GM23248 (cell line): ENCODE measurements at regions not wholly inside any gene's neighbourhood (a gene's known extent, or its start where the extent isn't known, plus 50 kb on each side); places are given as distances from the start of the nearest gene placed in this dataset.

ENCODE experiments used
- DNase-seq: peaks from one replicate; pipeline ENCODE4 v3.0.0-alpha.2; 2015
- H2AFZ ChIP-seq: fragments of 200-600 bp; sonication (generic); 2 replicates; pipeline ENCODE4 v1.6.1; 2016; ENCODE audit warnings: antibody characterized with exemption
- H3F3A ChIP-seq: fragments of 200-600 bp; sonication (generic); 2 replicates; pipeline ENCODE4 v1.6.1; 2016; ENCODE audit warnings: mild to moderate bottlenecking, antibody characterized with exemption, mixed run types; ENCODE audit not compliant: insufficient read depth
- H3K27ac ChIP-seq: fragments of 200-600 bp; sonication (generic); 2 replicates; pipeline ENCODE4 v1.5.1; 2016; ENCODE audit warnings: mild to moderate bottlenecking
- H3K27me3 ChIP-seq: fragments of 200-600 bp; sonication (generic); replicated peaks from 2 replicates; pipeline ENCODE4 v1.6.1; 2016; ENCODE audit warnings: mild to moderate bottlenecking; ENCODE audit not compliant: insufficient read depth
- H3K36me3 ChIP-seq: fragments of 200-600 bp; sonication (generic); 2 replicates; pipeline ENCODE4 v1.6.1; 2016; ENCODE audit warnings: low read depth, mild to moderate bottlenecking
- H3K4me1 ChIP-seq: fragments of 200-600 bp; sonication (generic); 2 replicates; pipeline ENCODE4 v1.6.1; 2016; ENCODE audit warnings: mild to moderate bottlenecking; ENCODE audit not compliant: insufficient read depth
- H3K4me2 ChIP-seq: fragments of 200-600 bp; sonication (generic); one replicate; pipeline ENCODE4 v1.6.1; 2016; ENCODE audit warnings: mild to moderate bottlenecking; ENCODE audit not compliant: unreplicated experiment
- H3K4me3 ChIP-seq: fragments of 200-600 bp; sonication (generic); 2 replicates; pipeline ENCODE4 v1.5.1; 2016; ENCODE audit warnings: mild to moderate bottlenecking
- H3K79me2 ChIP-seq: fragments of 200-600 bp; sonication (generic); 2 replicates; pipeline ENCODE4 v1.6.1; 2016; ENCODE audit warnings: mild to moderate bottlenecking; ENCODE audit not compliant: insufficient read depth
- H3K9ac ChIP-seq: fragments of 200-600 bp; sonication (generic); 2 replicates; pipeline ENCODE4 v1.6.1; 2016; ENCODE audit warnings: mild to moderate bottlenecking
- H3K9me2 ChIP-seq: fragments of 200-600 bp; sonication (generic); 2 replicates; pipeline ENCODE4 v1.6.1; 2016; ENCODE audit warnings: mixed run types, mild to moderate bottlenecking, moderate library complexity; ENCODE audit not compliant: insufficient read depth
- H3K9me3 ChIP-seq: fragments of 200-600 bp; sonication (generic); one replicate; pipeline ENCODE4 v1.6.1; 2017; ENCODE audit warnings: low read depth
- H4K20me1 ChIP-seq: fragments of 200-600 bp; sonication (generic); 2 replicates; pipeline ENCODE4 v1.6.0; 2016; ENCODE audit not compliant: insufficient read depth
- EZH2 ChIP-seq: fragments of 200-600 bp; sonication (generic); IDR thresholded peaks from 2 replicates; pipeline ENCODE4 v1.6.1; 2018; ENCODE audit warnings: antibody characterized with exemption, mild to moderate bottlenecking; ENCODE audit not compliant: insufficient read depth, poor library complexity, severe bottlenecking
- EZH2phosphoT487 ChIP-seq: fragments of 200-600 bp; sonication (generic); IDR thresholded peaks from 2 replicates; pipeline ENCODE4 v1.6.1; 2018; ENCODE audit warnings: antibody characterized with exemption, moderate library complexity, mild to moderate bottlenecking, low read depth; ENCODE audit not compliant: insufficient read depth
- WGBS, 2 experiments: methylation state at CpG; one replicate each; pipeline ENCODE4 v1.1.6; 2015 to 2017; ENCODE audit warnings: low lambda C conversion rate in 2 of 2, low coverage in 1 of 2; ENCODE audit errors: missing lambda C conversion rate in 2 of 2; 5-methylcytosine and 5-hydroxymethylcytosine counted together
- in situ Hi-C: fragments of 300-500 bp; cut with MboI; formaldehyde crosslinking; loops from 2 replicates; pipeline ENCODE4 v1.15.0; 2020

- Histone ChIP-seq H3K4me2 (no peak overlapping the region), H3K9ac (no peak overlapping the region), H3K36me3 (no peaks in the 10 kb centered on the region), H3K4me3 (no peak overlapping the region), H3K9me2 (no peaks in the 10 kb centered on the region), H2AFZ (no peak overlapping the region), H3K27me3 (no peaks in the 10 kb centered on the region), H3K79me2 (no peaks in the 10 kb centered on the region), H3K27ac (no peak overlapping the region), H3F3A (no peaks in the 10 kb centered on the region), H3K4me1 (no peaks in the 10 kb centered on the region), H3K9me3 (no peaks in the 10 kb centered on the region), H4K20me1 (no peaks in the 10 kb centered on the region)
- in situ Hi-C loops: no loop called here
- no peak for TF ChIP-seq EZH2phosphoT487
- no peak for TF ChIP-seq EZH2
- WGBS, 2 experiments: 15 to 18% methylated on average over 3 of the region's 3 CpGs
- DNase-seq: no peak
Observed at GRCh38 chr4:18213576-18214198, 192.1 kb upstream of the LCORL start.

- in situ Hi-C loops: no loop called here
- Histone ChIP-seq H3K36me3 (no peaks in the 10 kb centered on the region), H3K27me3 (no peaks in the 10 kb centered on the region), H3K9me2 (no peaks in the 10 kb centered on the region), H3K79me2 (no peaks in the 10 kb centered on the region), H3K9ac (no peak overlapping the region), H4K20me1 (no peaks in the 10 kb centered on the region), H2AFZ (no peak overlapping the region), H3K4me1 (no peaks in the 10 kb centered on the region), H3K9me3 (no peaks in the 10 kb centered on the region), H3F3A (no peaks in the 10 kb centered on the region), H3K27ac (no peak overlapping the region), H3K4me2 (no peak overlapping the region), H3K4me3 (no peak overlapping the region)
- no peak for TF ChIP-seq EZH2phosphoT487
- TF ChIP-seq EZH2: no peak
- no peak for DNase-seq
Observed at GRCh38 chr4:18209448-18209847, 187.9 kb upstream of the LCORL start.

GRCh38 chr4:18203966-18204365 is 182.4 kb upstream of the LCORL start:
- no peak overlapping the region for H3K4me2 ChIP-seq
- 1 to 5% methylated on average over 3 of the region's 3 CpGs for WGBS, 2 experiments
- in situ Hi-C loops: no loop called here

GRCh38 chr4:18202486-18202885 is 180.9 kb upstream of the LCORL start:
- H3K36me3 ChIP-seq: no peaks in the 10 kb centered on the region
- no peak for TF ChIP-seq EZH2
- TF ChIP-seq EZH2phosphoT487: no peak
- no peaks in the 10 kb centered on the region for H3K79me2 ChIP-seq
- no peak overlapping the region for H2AFZ ChIP-seq
- H3K4me1 ChIP-seq: no peaks in the 10 kb centered on the region
- no peak for DNase-seq
- no peak overlapping the region for H3K9ac ChIP-seq
- no peaks in the 10 kb centered on the region for H4K20me1 ChIP-seq
- H3F3A ChIP-seq: no peaks in the 10 kb centered on the region
- no peak overlapping the region for H3K4me2 ChIP-seq
- no peaks in the 10 kb centered on the region for H3K9me3 ChIP-seq
- no peaks in the 10 kb centered on the region for H3K27me3 ChIP-seq
- H3K9me2 ChIP-seq: no peaks in the 10 kb centered on the region
- no peak overlapping the region for H3K27ac ChIP-seq
- in situ Hi-C loops: no loop called here
- 19 to 26% methylated on average over 7 of the region's 7 CpGs for WGBS, 2 experiments
- no peak overlapping the region for H3K4me3 ChIP-seq

More at GRCh38 chr4:18203966-18204365, 182.4 kb upstream of the LCORL start:
- H2AFZ ChIP-seq: no peak overlapping the region
- TF ChIP-seq EZH2phosphoT487 (no peak), EZH2 (no peak)
- no peak for DNase-seq
- no peaks in the 10 kb centered on the region for H3K79me2 ChIP-seq
- H4K20me1 ChIP-seq: no peaks in the 10 kb centered on the region
- no peaks in the 10 kb centered on the region for H3F3A ChIP-seq
- H3K4me3 ChIP-seq: no peak overlapping the region
- no peaks in the 10 kb centered on the region for H3K9me2 ChIP-seq
- no peaks in the 10 kb centered on the region for H3K27me3 ChIP-seq
- no peak overlapping the region for H3K9ac ChIP-seq
- H3K27ac ChIP-seq: no peak overlapping the region
- H3K36me3 ChIP-seq: no peaks in the 10 kb centered on the region
- no peaks in the 10 kb centered on the region for H3K4me1 ChIP-seq
- no peaks in the 10 kb centered on the region for H3K9me3 ChIP-seq

GRCh38 chr4:18201885-18202284 is 180.3 kb upstream of the LCORL start:
- no peaks in the 10 kb centered on the region for H3K36me3 ChIP-seq
- no peaks in the 10 kb centered on the region for H3F3A ChIP-seq
- H3K4me3 ChIP-seq: no peak overlapping the region
- in situ Hi-C loops: no loop called here
- no peaks in the 10 kb centered on the region for H3K4me1 ChIP-seq
- no peak overlapping the region for H2AFZ ChIP-seq
- TF ChIP-seq EZH2phosphoT487 (no peak), EZH2 (no peak)
- H3K79me2 ChIP-seq: no peaks in the 10 kb centered on the region
- no peak overlapping the region for H3K4me2 ChIP-seq
- H3K9me2 ChIP-seq: no peaks in the 10 kb centered on the region
- H4K20me1 ChIP-seq: no peaks in the 10 kb centered on the region
- no peak for DNase-seq
- H3K9ac ChIP-seq: no peak overlapping the region
- 41 to 50% methylated on average over 3 of the region's 3 CpGs for WGBS, 2 experiments
- H3K27ac ChIP-seq: no peak overlapping the region
- H3K27me3 ChIP-seq: no peaks in the 10 kb centered on the region
- no peaks in the 10 kb centered on the region for H3K9me3 ChIP-seq
